ENCODE measurements at regions not wholly inside any gene's neighbourhood (a gene's known extent, or its start where the extent isn't known, plus 50 kb on each side); places are given as distances from the start of the nearest gene placed in this dataset.

DNA sequence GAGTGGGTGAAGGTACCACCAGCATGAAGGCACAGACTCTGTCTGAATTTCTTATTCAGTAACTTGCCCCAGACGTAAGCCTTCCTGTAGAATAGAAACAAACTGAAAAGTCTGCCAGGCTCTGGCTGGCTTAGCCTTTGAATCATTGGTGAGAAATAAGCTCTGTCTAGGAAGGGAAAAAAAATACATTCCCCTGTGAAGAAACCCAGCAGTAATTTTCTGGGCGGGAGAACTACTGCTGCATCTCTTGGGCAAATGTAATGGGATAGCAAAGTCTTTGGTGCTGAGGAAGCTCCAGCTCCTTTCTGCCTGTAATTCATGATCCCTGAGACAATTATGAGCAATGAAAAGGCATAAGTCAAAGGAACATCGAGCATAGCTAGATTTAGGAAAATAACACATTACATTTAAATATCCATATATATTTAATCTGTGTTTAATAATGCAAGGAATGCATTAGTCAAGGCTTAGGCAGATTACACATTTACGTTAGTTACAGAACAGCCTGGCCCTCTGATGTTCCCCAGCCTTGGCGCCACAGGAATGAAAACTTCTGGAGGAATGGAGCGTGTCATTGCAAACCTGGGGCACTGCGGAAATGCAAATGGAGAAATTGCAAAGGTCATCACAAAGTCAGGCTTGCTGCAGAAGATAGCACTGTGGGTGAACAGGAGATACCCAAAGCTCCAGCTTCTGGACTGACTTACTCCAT is 216.3 kb upstream of the CAMK1G start:
- no peak for DNase-seq

DNA sequence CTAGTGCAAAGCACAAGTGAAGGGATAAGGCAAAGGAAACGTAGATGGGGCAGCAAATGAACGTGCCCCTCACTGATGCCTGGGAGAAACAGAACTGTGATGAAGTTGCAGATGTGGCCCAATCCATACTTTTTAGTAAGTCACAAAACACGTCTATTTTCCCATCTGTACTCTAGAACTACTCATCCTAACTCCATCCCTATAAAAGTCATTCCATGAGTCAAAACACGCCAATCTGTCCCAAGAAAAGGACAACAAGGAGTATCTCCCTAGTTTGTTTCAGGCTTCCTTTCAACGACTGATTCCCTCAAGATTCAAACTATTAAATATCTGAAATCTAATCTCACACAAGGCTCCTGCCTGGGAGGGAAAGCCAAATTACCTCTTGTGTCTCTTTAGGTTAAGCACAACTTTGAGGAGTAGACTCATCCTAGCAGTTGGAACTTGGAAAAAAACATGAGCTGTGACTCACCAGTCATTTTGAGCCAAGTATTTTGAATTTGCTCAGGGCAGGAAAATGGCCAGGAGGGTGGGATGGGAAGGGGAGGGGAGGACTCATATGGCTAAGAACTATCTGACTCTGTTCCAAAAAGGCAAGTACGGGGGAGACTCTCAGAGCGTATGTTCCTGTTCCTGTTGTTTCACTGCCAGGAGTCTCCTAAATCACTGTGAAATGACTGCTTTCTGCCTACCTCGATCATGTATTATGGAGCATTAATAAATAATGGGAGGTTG is 214.5 kb upstream of the CAMK1G start:
- DNase-seq: peak; percentile 57

DNA sequence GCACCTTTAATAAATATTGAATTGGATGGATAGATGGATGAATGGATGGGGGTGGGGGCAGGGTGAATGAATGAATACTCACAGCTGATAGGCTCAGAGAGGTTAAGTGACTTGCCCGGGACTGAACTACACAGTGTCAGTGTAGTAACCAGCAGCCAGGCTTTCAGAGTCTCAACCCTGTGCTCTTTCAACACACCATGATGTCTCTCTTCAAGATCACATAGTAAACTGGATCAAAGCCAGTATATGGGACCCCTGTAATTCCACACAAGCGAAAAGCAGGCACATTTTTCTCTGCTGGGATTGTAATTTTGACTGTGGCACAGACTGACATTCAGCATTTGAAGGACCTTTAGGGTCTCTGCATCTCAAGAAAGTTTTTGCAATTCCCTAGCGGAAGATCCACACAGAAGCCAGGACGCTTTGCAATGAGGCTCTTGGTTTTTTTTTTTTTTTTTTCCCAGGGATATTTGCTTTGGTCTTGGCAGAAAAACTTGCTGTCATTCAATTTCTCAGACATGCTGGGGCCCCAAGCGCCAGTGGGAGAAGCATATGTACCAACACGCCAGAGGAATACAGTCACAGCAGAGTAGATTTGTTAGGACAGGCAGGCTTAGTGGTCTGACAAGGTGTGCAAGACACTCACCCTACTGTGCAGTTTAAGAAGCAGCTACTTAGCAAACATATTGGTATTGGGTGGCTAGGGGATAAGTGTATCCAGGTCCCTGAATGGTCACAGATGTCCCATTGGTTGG is 213.1 kb upstream of the CAMK1G start:
- DNase-seq: no peak

DNA sequence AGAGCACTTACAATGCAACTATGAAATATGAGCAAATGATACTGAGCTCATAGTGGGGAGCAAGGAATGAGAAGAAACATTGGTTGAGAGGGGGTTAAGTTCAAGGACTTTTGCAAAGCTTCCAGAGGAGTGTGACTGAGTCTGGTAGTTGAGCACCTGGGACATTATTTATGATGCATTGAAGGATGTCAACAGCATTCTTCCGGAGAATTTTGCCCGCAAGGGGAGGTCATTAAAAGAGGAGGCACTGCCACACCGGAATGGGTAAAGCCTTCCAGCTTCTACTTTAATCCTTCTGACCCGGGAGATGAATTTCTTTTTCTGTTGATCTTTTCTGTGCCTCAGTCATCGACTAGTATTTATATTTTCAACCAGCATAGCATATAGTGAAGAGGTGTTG is 208.4 kb upstream of the CAMK1G start:
- DNase-seq: no peak

DNA sequence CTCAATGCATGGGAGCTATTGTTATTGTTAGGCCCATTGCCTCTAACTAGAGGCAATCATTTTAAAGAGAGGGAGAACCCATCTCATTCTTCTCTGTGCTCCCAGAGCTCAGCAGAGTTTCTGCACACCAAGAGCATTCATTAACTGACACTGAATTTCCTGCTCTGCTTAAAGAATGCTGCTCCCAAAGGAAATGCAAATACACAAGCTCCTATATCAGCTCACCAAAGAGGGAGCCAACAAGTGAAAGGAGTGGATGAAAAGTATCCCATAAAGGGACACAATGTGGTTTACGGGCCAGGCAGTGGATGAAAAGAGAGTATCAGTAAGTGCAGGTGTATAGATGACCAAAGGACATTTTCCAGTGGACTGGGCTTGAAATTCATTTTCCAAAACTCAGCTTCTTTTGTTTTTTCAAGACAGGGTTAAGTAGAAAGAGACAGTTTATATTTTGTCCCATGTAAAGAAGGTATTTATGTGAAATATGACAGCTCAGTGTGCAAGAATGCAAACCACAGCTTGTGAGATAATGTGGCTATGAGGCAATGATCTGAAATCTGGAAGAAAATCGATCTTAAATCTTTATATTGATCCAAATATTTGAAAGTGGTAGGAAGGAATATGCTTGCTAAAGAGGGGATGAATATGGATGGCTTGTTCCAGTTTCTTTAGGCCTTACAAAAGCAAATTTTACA is 207.7 kb upstream of the CAMK1G start:
- no peak for DNase-seq

DNA sequence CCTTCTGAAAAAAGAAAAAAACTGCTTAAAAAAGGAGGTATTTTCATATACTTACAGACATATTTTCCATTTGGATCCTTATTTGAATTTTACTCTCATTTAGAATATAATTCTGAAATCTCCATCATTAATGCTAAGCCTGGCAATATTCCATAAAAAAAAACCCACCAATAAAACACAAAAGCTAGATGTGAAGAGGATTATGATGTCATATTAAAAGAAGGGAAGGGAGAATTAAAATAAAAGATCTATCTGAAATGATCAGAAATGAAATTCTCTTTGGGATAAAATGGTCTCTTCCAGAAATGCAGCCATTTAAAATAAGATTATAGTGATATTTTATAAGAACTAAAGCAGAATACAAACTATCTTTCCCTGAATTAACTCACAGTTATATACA is 206.7 kb upstream of the CAMK1G start:
- no peak for DNase-seq

DNA sequence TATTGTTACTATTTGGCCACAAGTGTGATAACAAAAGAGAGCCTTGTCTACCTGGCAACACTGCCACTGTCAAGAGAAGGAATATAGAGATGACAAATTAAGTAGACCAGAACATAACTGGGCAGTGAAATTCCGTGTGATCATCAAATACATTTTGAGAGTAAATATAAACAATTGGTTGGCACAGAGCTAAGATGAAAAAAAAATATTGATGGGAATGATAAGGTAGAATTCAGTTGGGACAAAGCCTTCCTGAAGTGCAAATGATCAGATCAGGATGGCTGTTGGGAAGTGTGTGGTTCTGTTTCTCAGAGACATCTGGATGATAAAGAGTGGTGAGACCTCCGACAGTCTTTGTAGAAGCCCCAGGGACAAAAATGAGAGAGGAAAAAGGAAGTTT is 205.5 kb upstream of the CAMK1G start:
- no peak for DNase-seq

DNA sequence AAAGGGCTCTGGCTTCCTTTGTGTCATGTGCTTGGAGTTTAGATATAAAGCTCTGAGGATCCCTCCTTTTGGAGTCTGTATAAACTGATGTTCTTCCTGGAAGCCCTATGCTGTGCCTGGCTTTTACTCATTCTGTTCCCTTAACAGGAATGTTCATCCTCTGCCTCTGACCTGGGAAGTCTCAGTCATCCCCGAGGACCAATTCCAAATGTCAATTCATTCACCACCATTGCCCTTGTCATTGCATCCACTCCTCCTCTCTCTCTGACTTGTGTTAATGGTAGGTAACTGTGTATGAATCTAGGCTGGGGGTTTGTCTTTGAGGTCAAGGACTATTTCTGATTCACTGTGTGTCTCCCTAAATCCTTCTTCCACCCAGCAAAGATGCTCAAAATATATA is 204.2 kb upstream of the CAMK1G start:
- no peak for DNase-seq

DNA sequence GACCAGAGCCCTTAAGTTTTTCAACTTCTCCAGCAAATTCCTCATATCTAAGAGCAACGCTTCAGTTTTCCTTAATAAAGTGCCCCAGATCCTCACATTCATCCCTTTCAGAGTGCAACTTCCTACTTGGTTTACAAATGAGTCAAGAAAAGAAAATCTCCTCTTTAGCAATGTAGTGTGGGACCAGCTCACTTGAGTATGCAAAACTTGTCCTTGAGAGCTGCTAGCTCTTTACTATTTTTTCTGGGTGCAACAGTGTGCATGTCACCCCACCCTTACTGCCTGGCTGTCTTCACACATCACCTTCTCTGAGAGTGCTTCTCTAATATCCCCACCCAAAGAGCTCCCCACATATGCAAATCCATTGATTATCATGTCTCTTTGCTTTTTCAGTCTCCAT is 203.1 kb upstream of the CAMK1G start:
- no peak for DNase-seq

DNA sequence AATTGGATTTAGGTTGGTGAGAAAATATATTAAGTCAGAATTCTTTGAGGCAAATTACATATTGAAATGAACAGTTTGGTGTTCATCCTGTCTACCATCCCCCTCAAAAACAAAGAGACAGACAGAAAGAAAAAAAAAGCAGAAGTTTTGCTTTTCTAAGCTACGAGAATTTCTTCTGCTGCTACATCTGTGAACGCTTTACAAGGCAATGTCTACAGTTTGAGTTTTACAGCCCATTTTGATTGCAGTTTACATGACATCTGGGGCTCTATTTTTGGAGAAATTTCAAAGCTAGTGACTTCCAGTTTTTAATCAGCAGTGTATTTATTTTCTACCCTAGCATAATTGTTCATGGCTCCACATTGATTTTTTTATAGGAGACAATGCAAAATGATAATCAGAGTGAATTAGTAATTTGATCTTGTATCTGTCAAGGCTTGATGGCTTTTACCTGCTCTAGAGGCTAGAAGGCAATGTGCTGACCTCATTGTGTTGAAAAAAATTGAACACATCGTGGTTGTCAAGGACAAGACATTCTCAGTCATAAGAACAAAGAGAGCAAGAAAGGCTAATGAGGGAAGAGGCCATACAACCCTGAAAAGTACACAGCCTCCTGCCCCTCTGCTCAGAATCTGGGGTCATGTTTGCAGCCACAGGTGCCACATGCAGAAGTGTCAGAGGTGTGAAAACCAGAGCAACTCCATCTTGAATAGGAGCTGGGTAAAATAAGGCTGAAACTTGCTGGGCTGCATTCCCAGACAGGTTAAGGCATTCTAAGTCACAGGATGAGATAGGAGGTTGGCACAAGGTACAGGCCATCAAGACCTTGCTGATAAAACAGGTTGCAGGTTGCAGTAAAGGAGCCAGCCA is 201.0 kb upstream of the CAMK1G start:
- no peak for DNase-seq

DNA sequence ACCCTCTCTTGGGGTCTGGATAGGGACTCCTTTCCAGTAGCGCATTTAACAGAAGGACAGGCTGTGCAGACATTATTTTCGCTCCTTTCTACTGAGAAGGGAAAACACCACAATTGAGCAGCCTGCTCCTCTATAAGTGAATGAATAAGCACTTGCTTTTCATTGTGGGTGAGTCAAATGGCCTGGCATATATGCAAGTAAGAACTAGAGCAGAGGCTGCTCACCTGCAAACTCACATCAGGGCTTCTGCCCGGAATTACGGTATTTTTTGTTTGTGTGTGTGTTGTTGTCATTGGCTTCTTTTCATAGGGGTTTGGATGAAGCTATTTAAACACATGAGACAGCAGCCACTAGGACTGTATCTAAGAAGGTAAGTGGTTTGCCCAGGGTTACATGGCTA is 200.1 kb upstream of the CAMK1G start:
- DNase-seq: no peak

DNA sequence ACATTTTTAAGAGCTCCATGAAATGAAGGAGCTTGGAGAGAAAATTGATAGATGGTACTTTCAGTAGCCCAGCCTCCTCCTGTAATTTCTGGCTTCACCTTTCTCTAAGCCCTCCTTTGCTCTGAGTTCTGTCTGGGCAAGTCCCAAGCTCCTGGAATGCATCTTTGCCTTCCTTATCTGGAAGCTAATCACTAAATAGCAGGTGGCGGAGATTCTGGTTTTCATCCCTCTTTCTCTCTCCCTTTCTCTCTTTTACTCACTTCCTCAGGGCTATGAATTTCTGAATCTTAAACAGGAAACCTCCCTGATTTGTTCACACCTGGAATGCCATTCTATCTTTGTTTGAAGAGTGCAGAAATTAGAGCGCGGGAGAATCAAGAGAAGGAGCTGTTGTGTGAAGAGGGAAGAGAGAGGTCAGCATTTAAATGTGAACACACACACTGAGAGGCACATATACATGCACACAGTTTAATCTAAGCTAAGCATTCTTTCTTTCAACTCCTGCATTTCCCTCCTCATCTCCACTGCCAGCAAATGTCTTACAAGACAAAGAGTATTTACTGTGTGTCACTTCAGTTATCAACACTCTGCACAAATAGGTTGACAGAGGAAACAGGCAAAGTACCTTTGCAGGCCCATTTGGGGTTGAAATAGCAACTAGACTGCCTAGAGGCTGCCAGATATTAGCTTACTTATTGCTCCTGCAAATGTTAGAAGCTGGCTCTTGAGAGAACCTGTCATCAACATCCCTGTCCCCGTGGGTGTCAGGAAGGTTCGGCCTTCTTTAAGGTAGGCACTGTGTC is 199.4 kb upstream of the CAMK1G start:
- no peak for DNase-seq

DNA sequence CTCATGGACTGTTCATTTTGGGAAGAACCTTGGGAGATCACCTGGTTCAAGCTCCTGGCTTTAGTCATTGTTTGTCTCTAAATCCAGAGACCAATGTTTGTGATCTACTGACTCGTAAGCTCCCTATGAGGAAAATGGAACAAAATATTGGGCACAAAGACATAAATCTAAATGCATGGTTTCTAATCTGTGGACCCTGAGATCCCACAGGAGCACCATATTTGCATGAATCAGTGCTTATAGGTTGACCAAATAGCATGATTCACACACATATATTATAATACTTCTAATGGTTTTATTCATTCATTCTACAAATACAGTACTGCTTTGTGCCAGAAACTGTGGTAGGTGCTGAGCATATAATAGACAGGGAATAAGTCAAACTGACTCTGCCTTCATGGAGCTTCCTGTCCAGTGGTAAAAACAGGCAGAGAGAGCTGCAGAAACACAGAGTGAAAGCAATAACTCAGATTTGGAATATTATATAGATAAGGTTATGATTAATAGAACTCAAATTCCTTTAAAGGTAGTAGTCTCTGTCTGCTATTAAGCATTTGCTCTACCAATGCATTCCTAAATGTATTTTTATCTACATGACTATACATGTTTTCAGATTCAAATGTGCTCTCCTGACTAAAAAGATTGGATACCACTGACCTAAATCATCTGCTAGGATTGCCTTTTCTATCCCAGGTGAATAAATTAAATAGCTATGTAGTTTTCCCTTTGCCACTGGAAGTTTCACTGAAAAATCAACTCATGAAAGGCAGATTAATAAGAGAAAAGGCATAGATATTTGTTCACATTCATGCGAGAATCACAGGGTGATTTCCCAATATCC is 198.6 kb upstream of the CAMK1G start:
- no peak for DNase-seq

DNA sequence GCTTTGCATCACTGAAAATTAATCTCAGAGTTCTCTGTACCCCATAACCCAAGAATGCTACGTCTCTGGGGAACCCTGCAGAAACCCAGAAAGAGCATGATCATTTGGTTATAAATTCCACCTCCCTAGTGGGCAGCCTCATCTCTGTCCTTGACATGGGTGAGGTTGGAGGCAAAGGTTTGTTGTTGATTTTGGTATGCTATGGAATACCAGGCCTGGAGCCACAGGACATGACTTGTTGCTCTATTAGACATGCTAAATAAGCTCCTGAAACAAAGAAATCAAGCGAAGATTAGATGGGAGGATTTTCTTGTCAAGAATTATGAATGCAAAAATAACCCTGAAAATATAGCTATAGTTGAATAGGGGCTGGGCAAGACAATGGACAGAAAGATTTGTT is 197.4 kb upstream of the CAMK1G start:
- no peak for DNase-seq

DNA sequence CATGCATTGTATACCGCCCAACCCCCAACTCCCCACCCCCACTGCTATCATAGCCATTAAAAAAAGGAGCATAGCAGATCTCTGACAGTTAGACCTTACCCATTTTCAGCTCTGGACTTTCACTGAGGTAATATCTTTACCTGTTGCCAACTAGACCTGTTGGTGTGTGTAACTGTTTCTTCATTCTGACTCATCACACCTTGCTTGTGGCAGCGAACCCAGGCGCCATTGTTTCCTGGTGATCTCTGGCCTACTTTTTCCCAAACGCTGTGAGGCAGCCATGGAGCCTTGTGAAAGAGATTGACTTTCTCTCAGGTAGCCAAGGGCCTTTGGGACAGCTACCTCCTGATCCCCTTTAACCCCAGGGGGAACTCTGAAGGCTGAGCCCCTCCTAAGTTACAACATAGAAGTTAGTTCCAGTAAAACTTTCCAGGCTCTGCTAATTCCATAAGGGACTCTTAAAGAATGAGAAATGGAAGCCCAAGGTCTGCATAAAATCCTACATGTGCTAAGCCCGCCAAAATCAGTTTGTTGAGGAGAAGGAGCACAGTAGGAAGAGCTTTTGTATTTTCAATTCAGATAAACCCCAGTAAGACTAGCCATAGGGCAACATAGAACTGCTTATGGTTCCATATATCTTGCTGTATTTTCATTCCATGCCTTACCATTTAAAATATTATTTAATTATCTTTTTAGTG is 196.1 kb upstream of the CAMK1G start:
- DNase-seq: no peak

DNA sequence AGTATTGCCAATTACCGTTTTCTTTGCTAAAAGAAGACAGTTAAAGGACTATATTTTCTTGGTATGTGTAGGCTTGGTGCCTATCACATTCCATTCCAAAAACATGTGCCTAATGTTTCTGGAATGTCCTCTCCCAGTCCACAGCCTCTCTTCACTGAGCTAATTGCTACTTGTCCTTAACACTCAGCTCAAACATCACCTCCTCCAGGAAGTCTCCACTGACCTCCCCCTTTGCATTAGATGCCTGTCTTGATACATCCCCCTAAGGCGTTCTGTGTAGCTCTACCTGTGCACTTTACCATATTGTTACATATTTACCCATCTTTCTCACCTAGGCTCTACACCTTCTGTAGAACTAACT is 195.6 kb upstream of the CAMK1G start:
- DNase-seq: no peak

DNA sequence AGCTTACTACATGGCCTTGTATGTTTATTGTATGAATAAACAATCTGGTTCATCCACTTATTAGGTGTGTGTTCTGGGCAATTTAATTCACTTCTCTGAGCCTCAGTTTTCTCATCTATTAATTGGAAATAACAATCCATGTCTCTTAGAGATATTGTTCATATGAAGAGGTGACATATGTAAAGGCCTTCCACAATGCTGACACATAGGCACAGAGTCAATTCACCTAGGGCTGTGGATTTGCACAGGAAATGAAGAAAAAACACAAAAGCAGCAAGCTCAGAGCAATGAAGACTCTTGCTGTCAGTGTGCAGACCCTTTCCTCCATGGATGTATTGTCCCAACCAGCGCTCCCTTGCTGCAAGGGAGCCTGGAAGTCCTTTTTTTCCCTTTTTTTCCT is 195.2 kb upstream of the CAMK1G start:
- no peak for DNase-seq

DNA sequence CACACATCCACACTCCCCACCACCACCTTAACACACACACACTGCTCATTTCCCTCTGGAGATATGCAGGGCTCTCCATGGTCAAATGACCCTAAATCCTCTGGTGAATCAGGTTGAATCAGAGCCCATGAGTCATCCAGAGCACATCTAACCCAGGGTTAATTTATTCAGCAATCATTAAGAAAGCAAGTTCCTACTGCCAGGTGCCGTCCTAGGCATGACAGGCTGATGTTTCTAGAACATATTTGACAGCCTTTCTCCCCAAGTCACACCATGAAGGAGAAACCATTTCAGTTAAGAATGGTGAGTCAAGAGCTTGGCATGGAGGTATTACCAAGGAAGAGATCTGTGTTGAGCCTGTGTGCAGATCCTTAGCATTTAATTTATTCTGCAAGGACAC is 194.3 kb upstream of the CAMK1G start:
- DNase-seq: peak; percentile 70

DNA sequence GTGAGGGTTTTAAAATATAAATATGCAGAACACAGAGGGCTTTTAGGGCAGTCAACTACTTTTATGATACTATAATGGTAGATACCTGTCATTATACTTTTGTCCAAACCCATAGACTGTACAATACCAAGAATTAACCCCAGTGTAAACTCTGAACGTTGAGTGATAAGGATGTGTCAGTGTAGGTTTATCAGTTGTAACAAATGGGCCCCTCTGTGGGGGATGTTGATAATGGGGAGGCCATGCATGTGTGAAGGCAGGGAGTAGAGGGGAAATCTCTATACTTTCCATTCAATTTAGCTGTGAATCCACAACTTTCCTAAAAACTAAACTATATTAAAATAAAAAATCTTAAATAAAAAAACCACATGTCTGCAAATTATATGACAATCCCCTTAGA is 193.5 kb upstream of the CAMK1G start:
- no peak for DNase-seq

DNA sequence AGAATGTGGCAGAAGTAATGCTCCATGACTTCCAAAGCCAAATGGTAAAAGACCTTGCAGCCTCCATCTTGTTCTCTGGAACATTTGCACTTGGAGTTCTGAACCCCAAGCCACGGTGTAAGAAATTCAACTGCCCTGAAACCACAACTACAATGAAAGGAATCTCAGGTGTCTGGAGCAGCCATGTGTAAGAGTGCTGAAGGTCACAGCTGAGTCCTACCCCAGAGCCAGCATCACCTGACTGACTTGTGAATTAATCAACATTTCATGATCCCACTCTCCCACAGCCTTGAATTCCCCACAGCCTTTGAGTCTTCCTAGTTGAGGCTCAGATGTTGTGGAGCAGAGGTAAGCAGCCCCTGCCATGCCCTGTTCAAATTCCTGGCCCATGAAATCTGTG is 192.8 kb upstream of the CAMK1G start:
- DNase-seq: no peak
